HG03280 (cell line): ENCODE measurements at regions not wholly inside any gene's neighbourhood (a gene's known extent, or its start where the extent isn't known, plus 50 kb on each side); places are given as distances from the start of the nearest gene placed in this dataset.

Experiments
- ATAC-seq: cut with Tn5 transposase; IDR thresholded peaks from one replicate; pipeline ENCODE4 v1.9.1; 2021; ENCODE audit warnings: mild to moderate bottlenecking, moderate library complexity; ENCODE audit not compliant: unreplicated experiment

DNA sequence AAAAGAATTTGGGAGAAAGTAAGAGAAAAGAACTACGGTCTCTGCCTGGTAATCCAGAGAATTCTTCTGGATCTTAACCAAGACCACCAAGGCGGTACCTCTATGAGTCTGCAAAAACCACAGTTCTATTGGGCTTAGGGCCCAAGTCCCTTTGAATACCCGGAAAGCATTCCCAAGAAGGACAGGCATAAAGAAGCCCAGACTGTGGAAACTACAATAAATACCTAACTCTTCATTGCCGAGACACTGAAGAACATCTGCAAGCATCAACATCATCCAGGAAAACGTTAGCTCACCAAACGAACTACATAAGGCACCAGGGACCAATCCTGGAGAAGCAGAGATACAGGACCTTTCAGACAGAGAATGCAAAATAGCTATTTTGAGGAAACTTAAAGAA, 162.3 kb upstream of the TMC3 start:
- ATAC-seq = no peak

- ATAC-seq = no peak
These were observed 160.1 kb upstream of the TMC3 start for GRCh38 chr15:81534124-81534523.

DNA sequence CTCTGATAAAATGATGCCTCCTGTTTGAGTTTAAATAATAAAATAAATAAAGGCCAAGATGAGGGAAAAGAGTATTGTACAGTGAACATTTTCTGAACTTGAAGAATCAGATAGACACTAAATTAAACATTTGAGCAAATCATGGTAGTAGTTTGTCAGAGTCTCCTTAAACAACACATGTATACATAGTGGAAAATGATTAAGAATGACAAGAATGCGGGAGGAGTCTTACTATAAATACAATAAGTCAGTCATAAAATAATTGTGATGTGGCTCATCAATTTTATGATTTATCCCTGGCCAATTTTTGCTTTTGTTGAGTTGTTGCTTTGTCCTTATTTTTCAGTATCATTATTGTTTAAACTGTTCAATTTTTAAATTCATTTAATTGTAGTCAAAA, 158.0 kb upstream of the TMC3 start:
- no peak for ATAC-seq

GRCh38 chr15:81531109-81531592, 157.1 kb upstream of the TMC3 start:
- no peak for ATAC-seq

GRCh38 chr15:81530271-81530691, 156.3 kb upstream of the TMC3 start:
- no peak for ATAC-seq

GRCh38 chr15:81529481-81529880, 155.5 kb upstream of the TMC3 start:
- ATAC-seq = no peak

- no peak for ATAC-seq
These were observed 152.0 kb upstream of the TMC3 start for GRCh38 chr15:81526029-81526428.

DNA sequence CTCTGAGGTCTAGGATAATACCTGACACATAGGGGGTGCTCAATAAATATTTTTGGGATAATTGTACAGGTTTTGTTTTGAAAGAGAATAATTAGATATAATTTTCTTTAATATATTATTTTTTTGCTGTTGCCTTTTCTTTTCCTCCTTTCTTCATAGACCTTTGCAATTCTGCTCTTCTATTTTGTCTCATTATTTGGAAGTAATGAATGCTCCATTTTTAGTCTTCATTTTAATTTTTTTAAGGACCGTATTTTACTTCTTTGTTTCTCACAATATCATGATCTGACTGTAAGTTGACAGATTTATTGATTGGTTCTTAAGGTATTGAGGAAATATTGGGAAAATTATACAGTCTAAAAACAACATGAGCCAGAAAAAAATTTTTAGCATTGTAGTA, 150.5 kb upstream of the TMC3 start:
- ATAC-seq = no peak

DNA sequence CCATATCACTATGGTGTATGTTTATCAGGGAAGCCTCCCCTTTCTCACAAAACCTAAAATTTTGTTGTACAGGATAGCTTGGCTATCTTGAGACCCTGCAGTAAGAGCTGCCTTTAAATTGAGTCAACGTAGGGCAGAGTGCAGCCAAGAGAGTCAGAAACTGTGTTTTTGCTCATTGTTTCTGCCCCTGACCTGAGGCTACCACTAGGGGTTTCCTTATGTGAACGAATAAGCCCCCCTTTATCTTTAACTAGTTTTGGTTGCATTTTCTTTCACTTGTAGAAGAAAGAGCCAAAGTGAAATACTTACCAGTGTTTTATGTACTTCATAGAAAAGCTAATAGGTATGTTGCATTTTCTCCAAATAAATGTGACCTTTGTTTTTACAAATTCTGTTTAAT, 149.9 kb upstream of the TMC3 start:
- no peak for ATAC-seq

GRCh38 chr15:81520480-81520879, 146.5 kb upstream of the TMC3 start:
- ATAC-seq = no peak

GRCh38 chr15:81516461-81516860, 142.4 kb upstream of the TMC3 start:
- no peak for ATAC-seq

GRCh38 chr15:81516012-81516411, 142.0 kb upstream of the TMC3 start:
- ATAC-seq = no peak

GRCh38 chr15:81514725-81515124, 140.7 kb upstream of the TMC3 start:
- no peak for ATAC-seq

- ATAC-seq = no peak
These were observed 137.1 kb upstream of the TMC3 start for GRCh38 chr15:81511138-81511537.

DNA sequence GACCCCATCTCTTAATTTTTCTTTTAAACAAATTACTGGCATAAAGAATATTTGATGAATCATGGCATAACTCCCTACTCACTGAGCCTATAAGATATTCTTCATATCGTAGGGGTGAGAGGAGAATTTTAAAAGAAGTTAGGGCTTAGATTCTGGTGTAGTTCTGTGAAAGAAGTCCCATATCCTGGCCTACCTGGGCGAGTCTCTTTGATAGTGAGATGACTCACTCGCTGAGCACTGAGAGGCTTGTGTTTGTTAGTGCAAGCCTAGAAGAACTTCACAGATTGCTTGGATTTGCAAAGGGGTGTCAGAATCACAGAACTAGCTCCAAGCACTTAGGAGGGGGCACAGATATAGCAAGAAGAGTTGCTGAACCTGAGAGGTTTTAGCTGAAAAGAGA, 133.8 kb upstream of the TMC3 start:
- no peak for ATAC-seq

DNA sequence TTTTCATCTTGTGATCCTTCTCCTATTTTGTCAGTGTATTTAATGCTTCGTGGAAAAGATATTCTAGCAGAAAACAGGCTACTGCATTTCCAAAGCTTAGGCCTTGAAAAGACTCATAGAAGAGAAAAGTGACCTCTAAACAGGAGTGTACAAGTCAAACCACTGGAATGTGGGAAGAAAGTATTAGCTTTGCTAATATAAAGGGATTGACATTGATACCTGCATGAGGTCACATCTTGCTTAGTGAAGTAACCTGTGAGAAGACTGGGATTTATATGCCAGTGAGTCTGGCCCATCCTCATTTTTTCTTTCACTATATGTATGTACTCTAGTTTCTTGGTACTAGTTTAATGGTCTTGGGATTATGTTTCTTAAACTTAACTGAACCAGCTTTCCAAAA, 132.9 kb upstream of the TMC3 start:
- no peak for ATAC-seq

GRCh38 chr15:81506071-81506470, 132.1 kb upstream of the TMC3 start:
- ATAC-seq = no peak

DNA sequence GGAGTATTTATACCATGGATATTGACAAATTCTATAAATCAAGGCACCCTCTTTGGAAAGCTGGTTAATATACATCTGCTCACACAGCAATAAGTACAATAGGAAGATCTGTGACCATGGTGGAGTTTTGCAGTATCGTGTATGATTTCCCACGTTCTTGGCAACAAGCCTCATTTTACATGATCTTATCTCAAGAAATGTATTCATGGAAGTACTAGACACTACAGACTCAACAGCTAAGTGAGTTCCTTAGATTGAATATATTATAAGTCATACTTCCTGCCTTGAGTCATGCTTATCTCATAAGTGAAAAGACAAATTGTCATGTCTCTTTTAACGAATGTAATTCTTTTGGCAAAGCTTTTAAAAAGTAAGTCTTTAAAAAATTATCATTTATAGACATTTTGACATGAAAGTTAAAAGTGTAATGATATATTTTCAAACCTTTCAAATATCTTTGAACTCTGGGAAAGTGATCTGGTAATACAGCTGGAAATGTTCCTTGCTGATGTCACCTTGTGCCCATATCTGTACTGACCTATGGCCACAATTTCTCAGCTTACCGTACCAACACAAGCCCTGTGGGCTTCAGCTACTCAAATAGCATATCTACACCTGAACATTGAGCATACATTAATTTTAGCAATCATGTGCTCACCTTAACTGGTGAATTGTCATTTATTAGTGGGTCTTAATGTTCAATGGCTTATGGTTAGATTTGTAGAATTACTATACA, 130.3 kb upstream of the TMC3 start:
- no peak for ATAC-seq

DNA sequence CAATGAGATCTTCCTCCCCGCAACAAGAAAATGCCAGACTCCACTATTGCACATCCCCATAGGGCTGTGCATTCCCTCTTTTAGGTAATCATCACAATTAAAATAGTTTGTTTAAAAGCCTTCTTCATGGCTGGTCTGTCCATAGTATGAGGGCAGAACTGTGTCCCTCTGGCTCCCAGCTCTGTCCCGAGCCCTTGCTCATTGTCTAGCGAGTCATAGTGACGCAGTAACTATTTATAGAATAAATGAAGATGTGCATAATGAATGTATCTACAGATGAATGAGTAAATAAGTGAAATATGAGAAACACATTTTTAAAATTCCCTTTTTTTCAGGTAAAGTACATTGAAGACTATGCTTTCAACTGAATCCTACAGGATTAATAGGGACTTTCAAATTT, 128.4 kb upstream of the TMC3 start:
- no peak for ATAC-seq

GRCh38 chr15:81500081-81500480, 126.1 kb upstream of the TMC3 start:
- no peak for ATAC-seq

- ATAC-seq = no peak
These were observed 124.3 kb upstream of the TMC3 start for GRCh38 chr15:81498294-81498693.

- ATAC-seq = no peak
These were observed 123.2 kb upstream of the TMC3 start for GRCh38 chr15:81497238-81497637.
